Endothelial cell (in vitro differentiated cells): ENCODE measurements at regions not wholly inside any gene's neighbourhood (a gene's known extent, or its start where the extent isn't known, plus 50 kb on each side); places are given as distances from the start of the nearest gene placed in this dataset.

Source experiments
- DNase-seq: peaks from one replicate; pipeline ENCODE4 v3.0.0; 2021; ENCODE audit warnings: low spot score
- H3K27ac Mint-ChIP-seq: one replicate; pipeline ENCODE4 v1.8.0; 2021; ENCODE audit warnings: mixed read lengths, inconsistent platforms; ENCODE audit not compliant: unreplicated experiment
- H3K27me3 Mint-ChIP-seq: one replicate; pipeline ENCODE4 v1.8.0; 2021; ENCODE audit warnings: mild to moderate bottlenecking, moderate library complexity, mixed read lengths, inconsistent platforms; ENCODE audit not compliant: unreplicated experiment
- H3K36me3 Mint-ChIP-seq: one replicate; pipeline ENCODE4 v1.8.0; 2021; ENCODE audit warnings: mild to moderate bottlenecking, low read depth, mixed read lengths, inconsistent platforms; ENCODE audit not compliant: unreplicated experiment
- H3K4me1 Mint-ChIP-seq: one replicate; pipeline ENCODE4 v1.8.0; 2021; ENCODE audit warnings: mild to moderate bottlenecking, mixed read lengths, inconsistent platforms; ENCODE audit not compliant: unreplicated experiment
- H3K4me3 Mint-ChIP-seq: one replicate; pipeline ENCODE4 v1.8.0; 2021; ENCODE audit warnings: mild to moderate bottlenecking, mixed read lengths, inconsistent platforms; ENCODE audit not compliant: unreplicated experiment
- H3K9me3 Mint-ChIP-seq: one replicate; pipeline ENCODE4 v1.8.0; 2021; ENCODE audit warnings: mixed read lengths, inconsistent platforms; ENCODE audit not compliant: unreplicated experiment
- TF ChIP-seq, protein P1 (sequence below): fragments of 200-600 bp; sonication (generic); IDR thresholded peaks from one replicate; pipeline ENCODE4 v1.5.0; 2021; ENCODE audit warnings: antibody characterized with exemption; ENCODE audit not compliant: unreplicated experiment

- no peaks in the 10 kb centered on the region for H3K4me1 Mint-ChIP-seq
- TF ChIP-seq, protein P1, sequence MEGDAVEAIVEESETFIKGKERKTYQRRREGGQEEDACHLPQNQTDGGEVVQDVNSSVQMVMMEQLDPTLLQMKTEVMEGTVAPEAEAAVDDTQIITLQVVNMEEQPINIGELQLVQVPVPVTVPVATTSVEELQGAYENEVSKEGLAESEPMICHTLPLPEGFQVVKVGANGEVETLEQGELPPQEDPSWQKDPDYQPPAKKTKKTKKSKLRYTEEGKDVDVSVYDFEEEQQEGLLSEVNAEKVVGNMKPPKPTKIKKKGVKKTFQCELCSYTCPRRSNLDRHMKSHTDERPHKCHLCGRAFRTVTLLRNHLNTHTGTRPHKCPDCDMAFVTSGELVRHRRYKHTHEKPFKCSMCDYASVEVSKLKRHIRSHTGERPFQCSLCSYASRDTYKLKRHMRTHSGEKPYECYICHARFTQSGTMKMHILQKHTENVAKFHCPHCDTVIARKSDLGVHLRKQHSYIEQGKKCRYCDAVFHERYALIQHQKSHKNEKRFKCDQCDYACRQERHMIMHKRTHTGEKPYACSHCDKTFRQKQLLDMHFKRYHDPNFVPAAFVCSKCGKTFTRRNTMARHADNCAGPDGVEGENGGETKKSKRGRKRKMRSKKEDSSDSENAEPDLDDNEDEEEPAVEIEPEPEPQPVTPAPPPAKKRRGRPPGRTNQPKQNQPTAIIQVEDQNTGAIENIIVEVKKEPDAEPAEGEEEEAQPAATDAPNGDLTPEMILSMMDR: no peak
- H3K27me3 Mint-ChIP-seq: no peaks in the 10 kb centered on the region
- DNase-seq: no peak
- H3K36me3 Mint-ChIP-seq: peaks cover 3% of the 10 kb centered on the region
- H3K27ac Mint-ChIP-seq: no peak overlapping the region
- H3K4me3 Mint-ChIP-seq: no peak overlapping the region
- peaks cover 13% of the 10 kb centered on the region for H3K9me3 Mint-ChIP-seq
These were observed 194.5 kb upstream of the GALNT17 start for GRCh38 chr7:70937424-70937823.

GRCh38 chr7:70940597-70940996, 191.3 kb upstream of the GALNT17 start:
- Mint-ChIP-seq H3K4me1 (no peaks in the 10 kb centered on the region), H3K4me3 (no peak overlapping the region), H3K9me3 (peaks cover 22% of the 10 kb centered on the region), H3K27me3 (no peaks in the 10 kb centered on the region), H3K27ac (no peak overlapping the region), H3K36me3 (peaks cover 12% of the 10 kb centered on the region)
- TF ChIP-seq, protein P1: no peak
- no peak for DNase-seq

GRCh38 chr7:70942791-70943190, 189.2 kb upstream of the GALNT17 start:
- TF ChIP-seq, protein P1: no peak
- Mint-ChIP-seq H3K4me1 (no peaks in the 10 kb centered on the region), H3K4me3 (no peak overlapping the region), H3K27me3 (peaks cover 1% of the 10 kb centered on the region), H3K9me3 (peaks cover 22% of the 10 kb centered on the region), H3K36me3 (peaks cover 12% of the 10 kb centered on the region), H3K27ac (no peak overlapping the region)
- no peak for DNase-seq

DNA sequence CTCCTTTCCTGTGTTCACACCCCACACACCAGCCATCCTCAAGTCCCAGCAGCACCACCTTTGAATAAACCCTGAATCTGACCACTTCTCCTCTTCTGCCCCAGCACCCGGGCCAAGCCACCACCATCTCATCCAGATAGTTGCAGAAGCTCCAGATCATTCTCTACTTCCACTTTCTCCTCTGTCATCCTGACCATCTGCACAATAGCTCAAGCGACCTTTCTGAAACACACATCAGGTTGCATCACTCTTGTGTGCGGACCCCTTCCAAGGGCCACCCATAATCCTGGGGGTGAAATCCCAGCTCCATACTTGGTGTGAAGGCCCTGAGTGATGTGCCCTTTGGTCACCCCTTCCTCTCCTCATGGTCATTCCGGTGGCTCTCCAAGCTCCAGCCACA, 187.4 kb upstream of the GALNT17 start:
- H3K27ac Mint-ChIP-seq: no peak overlapping the region
- H3K9me3 Mint-ChIP-seq: peaks cover 28% of the 10 kb centered on the region
- H3K4me1 Mint-ChIP-seq: no peaks in the 10 kb centered on the region
- H3K27me3 Mint-ChIP-seq: peaks cover 1% of the 10 kb centered on the region
- H3K36me3 Mint-ChIP-seq: peaks cover 8% of the 10 kb centered on the region
- H3K4me3 Mint-ChIP-seq: no peak overlapping the region
- DNase-seq: no peak
- TF ChIP-seq, protein P1: no peak

GRCh38 chr7:70947181-70947580, 184.8 kb upstream of the GALNT17 start:
- peaks cover 4% of the 10 kb centered on the region for H3K27me3 Mint-ChIP-seq
- no peak overlapping the region for H3K4me3 Mint-ChIP-seq
- H3K36me3 Mint-ChIP-seq: peaks cover 13% of the 10 kb centered on the region
- H3K4me1 Mint-ChIP-seq: no peaks in the 10 kb centered on the region
- TF ChIP-seq, protein P1: no peak
- H3K27ac Mint-ChIP-seq: no peak overlapping the region
- no peak for DNase-seq
- peaks cover 23% of the 10 kb centered on the region for H3K9me3 Mint-ChIP-seq
